ENCODE measurements at regions not wholly inside any gene's neighbourhood (a gene's known extent, or its start where the extent isn't known, plus 50 kb on each side); places are given as distances from the start of the nearest gene placed in this dataset.
"Not testable (repeated sequence)": the region's sequence is repeated elsewhere in the genome, so short reads cannot be mapped to it uniquely, and the experiment has no call there.

DNA sequence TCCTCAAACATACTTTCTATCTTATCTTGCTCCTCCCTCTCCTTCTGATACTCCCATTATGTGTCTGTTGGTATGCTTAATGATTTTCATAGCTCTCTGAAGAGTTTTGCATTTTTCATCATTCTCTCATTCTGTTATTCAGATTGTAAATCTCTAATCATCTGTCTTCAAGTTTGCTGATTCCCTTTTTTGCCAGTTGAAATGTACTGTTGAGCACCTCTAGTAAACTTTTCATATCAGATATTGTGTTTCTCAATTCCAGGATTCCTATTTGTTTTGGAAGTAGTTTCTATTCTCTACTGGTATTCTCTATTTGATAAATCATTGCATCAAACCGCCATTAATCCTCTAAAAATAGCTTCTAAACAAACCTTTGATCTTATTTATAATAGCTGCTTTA, 387.7 kb downstream of the PAX1 start:
- no peak for TF ChIP-seq JUND (IDR thresholded peaks at IDR 0.05; ENCODE audit: low read depth)
- in situ Hi-C loops (cut with HindIII; ENCODE audit: low pct_unique_long_range_greater_than_20kb, low sequenced_read_pairs), result no loop called here
- DNase-seq (ENCODE audit: low read depth in 1 of 2, low spot score in 1 of 2), result no peak

- no peak for TF ChIP-seq JUND (IDR thresholded peaks at IDR 0.05; ENCODE audit: low read depth)
- in situ Hi-C loops (cut with HindIII; ENCODE audit: low pct_unique_long_range_greater_than_20kb, low sequenced_read_pairs), result no loop called here
- DNase-seq (ENCODE audit: low read depth in 1 of 2, low spot score in 1 of 2), result no peak
These were observed 383.4 kb downstream of the PAX1 start for GRCh38 chr20:22088882-22089281.

DNA sequence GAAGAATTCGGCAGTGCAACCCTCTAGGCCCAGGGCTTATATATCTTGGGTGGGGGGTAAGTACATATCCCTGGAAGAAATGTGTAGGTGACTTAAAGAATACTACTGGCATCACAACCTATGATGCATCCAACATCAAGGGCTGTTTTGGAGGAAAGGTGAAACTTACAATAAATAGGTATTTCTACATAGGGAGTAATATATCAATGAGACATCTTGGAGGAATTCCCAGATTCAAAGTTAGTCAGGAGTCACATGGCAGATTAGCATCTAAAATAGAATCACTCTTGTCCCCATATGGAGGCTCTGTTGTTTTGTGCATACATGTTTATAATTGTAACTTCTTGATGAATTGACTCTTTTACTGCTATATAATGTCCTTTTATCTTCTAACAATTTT, 375.5 kb downstream of the PAX1 start:
- DNase-seq (ENCODE audit: low read depth in 1 of 2, low spot score in 1 of 2), result no peak
- in situ Hi-C loops (cut with HindIII; ENCODE audit: low pct_unique_long_range_greater_than_20kb, low sequenced_read_pairs), result no loop called here
- no peak for TF ChIP-seq JUND (IDR thresholded peaks at IDR 0.05; ENCODE audit: low read depth)

DNA sequence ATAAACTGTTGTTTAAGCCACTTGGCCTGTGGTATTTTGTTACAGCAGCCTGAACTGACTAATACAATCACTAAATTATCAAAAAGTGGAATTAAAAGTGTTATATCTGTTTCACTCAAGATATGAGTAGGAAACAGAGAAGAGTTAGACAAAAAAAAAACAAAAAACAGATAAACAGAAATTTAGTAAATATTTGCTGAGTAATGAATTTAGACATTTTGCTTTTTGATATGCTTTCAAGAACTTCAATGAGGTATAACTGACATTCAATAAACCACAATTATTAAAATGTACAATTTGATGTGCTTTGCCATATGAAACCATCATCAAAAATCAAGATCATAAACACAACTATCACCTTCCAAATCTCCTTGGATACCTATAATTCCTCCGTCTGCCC, 369.2 kb downstream of the PAX1 start:
- in situ Hi-C loops (cut with HindIII; ENCODE audit: low pct_unique_long_range_greater_than_20kb, low sequenced_read_pairs), result no loop called here
- DNase-seq (ENCODE audit: low read depth in 1 of 2, low spot score in 1 of 2), result no peak
- TF ChIP-seq JUND (IDR thresholded peaks at IDR 0.05; ENCODE audit: low read depth), result no peak

- in situ Hi-C loops (cut with HindIII; ENCODE audit: low pct_unique_long_range_greater_than_20kb, low sequenced_read_pairs), result no loop called here
- DNase-seq (ENCODE audit: low read depth in 1 of 2, low spot score in 1 of 2), result no peak
- no peak for TF ChIP-seq JUND (IDR thresholded peaks at IDR 0.05; ENCODE audit: low read depth)
These were observed 366.4 kb downstream of the PAX1 start for GRCh38 chr20:22071841-22072240.

DNA sequence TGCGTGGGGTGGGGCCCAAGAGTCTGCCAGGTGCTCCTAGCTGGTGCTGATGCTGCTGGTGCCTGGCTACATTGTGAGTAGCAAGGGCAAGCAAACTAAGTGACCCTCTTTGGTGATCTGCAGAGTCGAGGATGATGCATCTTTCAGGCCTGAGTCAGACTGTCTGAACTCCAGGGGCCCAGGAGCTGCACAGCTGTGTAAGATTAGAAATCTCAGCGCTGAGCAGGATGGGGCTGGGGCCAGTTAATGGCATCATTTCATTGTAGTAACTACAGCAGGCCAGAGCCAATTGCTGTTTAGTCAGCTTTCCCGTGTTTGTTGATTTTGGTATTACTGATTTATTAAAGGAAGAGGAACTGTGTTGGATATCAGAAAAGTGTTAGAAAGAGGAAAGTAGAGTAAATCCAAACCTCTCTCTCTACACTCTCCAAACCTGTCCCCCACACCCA, 365.2 kb downstream of the PAX1 start:
- in situ Hi-C loops (cut with HindIII; ENCODE audit: low pct_unique_long_range_greater_than_20kb, low sequenced_read_pairs), result no loop called here
- no peak for DNase-seq (ENCODE audit: low read depth in 1 of 2, low spot score in 1 of 2)
- no peak for TF ChIP-seq JUND (IDR thresholded peaks at IDR 0.05; ENCODE audit: low read depth)

- in situ Hi-C loops (cut with HindIII; ENCODE audit: low pct_unique_long_range_greater_than_20kb, low sequenced_read_pairs), result no loop called here
- TF ChIP-seq JUND (IDR thresholded peaks at IDR 0.05; ENCODE audit: low read depth), result no peak
- no peak for DNase-seq (ENCODE audit: low read depth in 1 of 2, low spot score in 1 of 2)
These were observed 358.3 kb downstream of the PAX1 start for GRCh38 chr20:22063753-22064152.

GRCh38 chr20:22062874-22063273, 357.4 kb downstream of the PAX1 start:
- in situ Hi-C loops (cut with HindIII; ENCODE audit: low pct_unique_long_range_greater_than_20kb, low sequenced_read_pairs), result no loop called here
- no peak for TF ChIP-seq JUND (IDR thresholded peaks at IDR 0.05; ENCODE audit: low read depth)
- DNase-seq (ENCODE audit: low read depth in 1 of 2, low spot score in 1 of 2), result no peak

- in situ Hi-C loops (cut with HindIII; ENCODE audit: low pct_unique_long_range_greater_than_20kb, low sequenced_read_pairs), result no loop called here
- no peak for TF ChIP-seq JUND (IDR thresholded peaks at IDR 0.05; ENCODE audit: low read depth)
- DNase-seq (ENCODE audit: low read depth in 1 of 2, low spot score in 1 of 2), result no peak
These were observed 355.1 kb downstream of the PAX1 start for GRCh38 chr20:22060610-22061009.

GRCh38 chr20:22058746-22059145, 353.3 kb downstream of the PAX1 start:
- in situ Hi-C loops (cut with HindIII; ENCODE audit: low pct_unique_long_range_greater_than_20kb, low sequenced_read_pairs), result no loop called here
- no peak for TF ChIP-seq JUND (IDR thresholded peaks at IDR 0.05; ENCODE audit: low read depth)
- DNase-seq (ENCODE audit: low read depth in 1 of 2, low spot score in 1 of 2), result peak in 1 of 2 experiments; percentile 50

DNA sequence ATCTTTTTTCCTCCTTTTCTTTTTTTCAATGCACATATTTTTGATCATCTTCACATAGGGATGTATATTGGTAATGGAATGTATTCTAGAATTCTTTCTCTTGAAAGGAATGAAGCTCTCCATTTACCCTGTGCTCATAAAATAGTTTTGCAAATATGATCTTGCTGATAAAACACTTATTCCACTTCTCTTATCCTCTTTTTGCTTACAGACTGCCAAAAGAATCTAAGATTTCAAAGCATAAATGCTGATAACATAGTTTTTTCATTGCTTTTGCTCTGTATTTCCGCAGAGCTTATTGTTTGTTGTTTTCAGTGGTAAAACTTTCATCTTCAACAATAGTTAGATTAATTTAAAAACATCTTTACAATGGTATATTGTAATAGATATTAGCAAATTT, 350.5 kb downstream of the PAX1 start:
- in situ Hi-C loops (cut with HindIII; ENCODE audit: low pct_unique_long_range_greater_than_20kb, low sequenced_read_pairs), result no loop called here
- DNase-seq (ENCODE audit: low read depth in 1 of 2, low spot score in 1 of 2), result no peak
- no peak for TF ChIP-seq JUND (IDR thresholded peaks at IDR 0.05; ENCODE audit: low read depth)

DNA sequence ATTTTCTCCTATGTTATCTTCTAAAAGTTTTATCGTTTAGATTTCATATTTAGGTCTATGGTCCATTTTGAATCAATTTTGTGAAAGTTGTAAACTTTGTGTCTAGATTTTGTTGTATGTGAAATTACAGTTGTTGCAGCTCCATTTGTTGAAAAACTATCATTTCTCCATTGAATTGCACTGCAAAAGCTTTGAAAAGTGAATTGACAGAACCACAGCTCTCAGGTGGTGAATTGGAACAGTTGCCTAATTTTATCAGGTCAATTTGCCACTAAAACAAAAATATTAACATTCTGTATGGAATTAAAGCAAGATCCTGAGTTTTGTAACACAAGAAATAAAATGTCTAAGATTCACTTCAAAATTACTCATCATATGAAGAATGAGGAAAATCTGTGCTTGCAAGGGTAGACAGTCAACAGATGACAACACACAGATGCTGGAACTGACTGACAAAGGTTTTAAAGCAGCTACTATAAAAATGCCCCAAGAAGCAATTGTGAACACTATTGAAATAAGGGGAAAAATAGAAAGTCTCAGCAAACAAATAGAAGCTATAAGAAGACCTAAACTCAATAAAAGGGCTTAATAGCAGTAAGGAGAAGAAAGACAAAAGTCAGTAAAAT, 346.7 kb downstream of the PAX1 start:
- in situ Hi-C loops (cut with HindIII; ENCODE audit: low pct_unique_long_range_greater_than_20kb, low sequenced_read_pairs), result no loop called here
- no peak for DNase-seq (ENCODE audit: low read depth in 1 of 2, low spot score in 1 of 2)
- TF ChIP-seq JUND (IDR thresholded peaks at IDR 0.05; ENCODE audit: low read depth), result no peak

DNA sequence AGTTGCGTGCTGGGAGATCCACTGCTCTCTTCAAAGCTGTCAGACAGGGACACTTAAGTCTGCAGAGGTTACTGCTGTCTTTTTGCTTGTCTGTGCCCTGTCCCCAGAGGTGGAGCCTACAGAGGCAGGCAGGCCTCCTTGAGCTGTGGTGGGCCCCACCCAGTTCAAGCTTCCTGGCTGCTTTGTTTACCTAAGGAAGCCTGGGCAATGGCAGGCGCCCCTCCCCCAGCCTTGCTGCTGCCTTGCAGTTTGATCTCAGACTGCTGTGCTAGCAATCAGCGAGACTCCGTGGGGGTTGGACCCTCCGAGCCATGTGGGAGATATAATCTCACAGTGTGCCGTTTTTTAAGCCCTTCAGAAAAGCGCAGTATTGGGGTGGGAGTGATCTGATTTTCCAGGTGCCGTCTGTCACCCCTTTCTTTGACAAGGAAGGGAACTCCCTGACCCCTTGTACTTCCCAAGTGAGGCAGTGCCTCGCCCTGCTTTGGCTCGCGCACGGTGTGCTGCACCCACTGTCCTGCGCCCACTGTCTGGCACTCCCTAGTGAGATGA, 340.6 kb downstream of the PAX1 start:
- in situ Hi-C loops (cut with HindIII; ENCODE audit: low pct_unique_long_range_greater_than_20kb, low sequenced_read_pairs); DNase-seq (ENCODE audit: low read depth in 1 of 2, low spot score in 1 of 2): not testable (repeated sequence)

DNA sequence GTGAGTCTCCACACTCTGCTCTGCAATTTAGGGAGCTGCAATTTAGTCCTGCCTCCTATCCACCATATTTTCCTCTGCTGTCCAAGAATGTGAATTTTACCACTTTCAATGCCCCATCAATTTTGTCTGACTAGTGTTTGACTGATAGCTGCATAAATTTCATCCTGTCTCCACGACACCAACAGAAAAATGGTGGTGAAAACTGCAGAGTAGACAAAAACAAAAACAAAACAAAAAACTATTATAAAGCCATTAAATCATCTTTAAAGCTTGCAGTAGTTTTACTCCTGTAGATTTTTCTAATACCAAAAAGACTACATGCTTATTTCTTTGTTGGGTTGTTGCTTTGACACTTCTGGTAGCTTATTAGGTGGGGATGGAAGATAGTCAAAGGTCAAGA, 322.0 kb downstream of the PAX1 start:
- in situ Hi-C loops (cut with HindIII; ENCODE audit: low pct_unique_long_range_greater_than_20kb, low sequenced_read_pairs), result no loop called here
- TF ChIP-seq JUND (IDR thresholded peaks at IDR 0.05; ENCODE audit: low read depth), result no peak
- no peak for DNase-seq (ENCODE audit: low read depth in 1 of 2, low spot score in 1 of 2)
